KOPT-K1 (cell line): ENCODE measurements at regions not wholly inside any gene's neighbourhood (a gene's known extent, or its start where the extent isn't known, plus 50 kb on each side); places are given as distances from the start of the nearest gene placed in this dataset.
"Not testable (repeated sequence)": the region's sequence is repeated elsewhere in the genome, so short reads cannot be mapped to it uniquely, and the experiment has no call there.

Experiments used
- H3K27ac ChIP-seq: fragments of 200-600 bp; sonication (generic); 2 replicates; pipeline ENCODE4 v1.5.1; 2016; ENCODE audit warnings: antibody characterized with exemption, mild to moderate bottlenecking, low read depth, low read length; ENCODE audit not compliant: poor library complexity, severe bottlenecking
- H3K36me3 ChIP-seq: fragments of 200-600 bp; sonication (generic); 2 replicates; pipeline ENCODE4 v1.5.1; 2017; ENCODE audit warnings: antibody characterized with exemption, mild to moderate bottlenecking, low read length, moderate library complexity; ENCODE audit not compliant: insufficient read depth
- H3K9me3 ChIP-seq: fragments of 200-600 bp; sonication (generic); 2 replicates; pipeline ENCODE4 v1.5.1; 2017; ENCODE audit warnings: antibody characterized with exemption, low read length, mild to moderate bottlenecking; ENCODE audit not compliant: insufficient read depth, poor library complexity, severe bottlenecking

GRCh38 chr12:127503246-127503645 lies 763.7 kb upstream of the TMEM132C start:
- Histone ChIP-seq H3K27ac (no peak overlapping the region), H3K36me3 (no peaks in the 10 kb centered on the region), H3K9me3 (no peaks in the 10 kb centered on the region)

GRCh38 chr12:127503996-127504395 lies 763.0 kb upstream of the TMEM132C start:
- H3K36me3 ChIP-seq, H3K27ac ChIP-seq, H3K9me3 ChIP-seq: not testable (repeated sequence)

DNA sequence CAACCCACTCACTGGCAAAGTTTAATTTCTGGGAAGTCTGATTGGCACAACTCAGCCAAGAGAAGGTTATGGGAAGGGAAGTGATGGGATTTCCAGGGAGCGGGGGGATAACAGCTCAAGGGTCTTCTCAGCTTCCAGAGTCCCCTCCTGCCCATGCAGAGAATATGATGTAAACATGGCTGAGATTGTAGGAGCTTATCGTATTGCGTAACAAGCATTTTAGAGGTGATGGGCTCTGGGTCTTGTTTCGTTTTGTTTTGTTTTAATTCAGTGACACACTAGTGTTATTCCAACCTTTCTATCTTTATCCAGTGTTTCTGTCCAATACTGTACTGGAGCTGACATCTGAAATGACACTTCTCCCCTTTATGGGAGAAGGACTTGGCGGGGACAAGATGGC lies 762.1 kb upstream of the TMEM132C start:
- no peaks in the 10 kb centered on the region for H3K36me3 ChIP-seq
- H3K27ac ChIP-seq = no peak overlapping the region
- H3K9me3 ChIP-seq = no peaks in the 10 kb centered on the region

DNA sequence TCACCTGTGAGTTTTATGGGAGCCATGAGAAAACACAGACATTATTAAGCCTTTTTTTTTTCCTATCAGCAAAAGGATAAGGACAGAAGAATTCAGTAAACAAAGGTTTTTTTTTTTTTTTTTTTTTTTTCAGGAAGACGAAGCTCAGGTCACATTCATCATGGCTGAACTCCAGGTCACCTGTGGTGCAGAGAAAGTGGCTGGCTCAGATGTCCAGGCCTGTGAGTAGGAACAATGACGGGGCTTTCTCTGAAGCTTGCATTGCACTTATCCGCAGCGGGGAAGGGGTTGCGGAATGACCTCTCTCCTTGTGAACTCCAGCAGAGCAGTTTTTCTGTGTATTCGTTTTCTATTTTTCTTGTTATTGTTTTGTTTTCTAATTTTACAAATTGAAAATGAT lies 759.6 kb upstream of the TMEM132C start:
- H3K9me3 ChIP-seq = no peaks in the 10 kb centered on the region
- no peaks in the 10 kb centered on the region for H3K36me3 ChIP-seq
- H3K27ac ChIP-seq = no peak overlapping the region

GRCh38 chr12:127509066-127509778 lies 757.7 kb upstream of the TMEM132C start:
- Histone ChIP-seq H3K36me3 (no peaks in the 10 kb centered on the region), H3K27ac (no peak overlapping the region), H3K9me3 (no peaks in the 10 kb centered on the region)

DNA sequence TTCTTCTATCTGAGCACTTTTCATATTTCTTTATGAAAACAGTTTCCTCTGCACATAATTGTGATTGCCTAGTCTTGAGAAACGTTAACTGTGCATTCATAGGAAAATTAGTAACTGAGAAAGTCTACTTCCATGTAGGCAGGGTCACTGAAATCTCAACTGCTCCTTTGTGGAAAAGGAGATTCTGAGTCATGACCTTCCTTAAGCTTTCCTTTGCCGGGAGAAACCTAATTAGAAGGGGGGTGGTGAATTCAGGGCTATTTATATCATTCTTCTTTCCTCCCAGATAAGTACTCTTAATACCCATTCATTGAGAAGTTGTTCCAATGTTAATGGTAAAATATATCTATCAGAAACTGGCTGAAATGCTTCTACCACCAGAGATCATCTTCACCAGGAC lies 751.0 kb upstream of the TMEM132C start:
- H3K27ac ChIP-seq = no peak overlapping the region
- no peaks in the 10 kb centered on the region for H3K36me3 ChIP-seq
- H3K9me3 ChIP-seq = no peaks in the 10 kb centered on the region

GRCh38 chr12:127516467-127516866 lies 750.5 kb upstream of the TMEM132C start:
- Histone ChIP-seq H3K9me3 (no peaks in the 10 kb centered on the region), H3K27ac (no peak overlapping the region), H3K36me3 (no peaks in the 10 kb centered on the region)

DNA sequence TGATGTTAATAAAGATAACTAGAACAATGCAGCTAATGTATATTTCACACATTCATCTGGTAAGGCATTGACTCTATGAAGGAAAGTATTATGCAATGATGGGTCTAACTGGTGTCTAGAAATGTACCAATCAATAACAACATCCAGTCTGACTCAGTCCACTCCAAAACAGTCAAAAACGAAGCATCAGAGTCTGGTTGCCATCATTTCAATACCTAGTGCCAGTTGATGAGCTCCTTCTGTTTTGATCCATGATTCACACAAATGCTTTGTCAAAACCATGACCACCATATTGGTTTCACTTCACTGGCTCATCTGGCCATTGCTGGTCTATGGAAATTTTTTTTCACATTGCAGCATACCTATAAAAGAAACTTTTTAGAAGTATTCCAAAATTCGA lies 747.2 kb upstream of the TMEM132C start:
- H3K9me3 ChIP-seq = no peaks in the 10 kb centered on the region
- no peak overlapping the region for H3K27ac ChIP-seq
- no peaks in the 10 kb centered on the region for H3K36me3 ChIP-seq

GRCh38 chr12:127526925-127527324 lies 740.0 kb upstream of the TMEM132C start:
- Histone ChIP-seq H3K27ac (no peak overlapping the region), H3K36me3 (no peaks in the 10 kb centered on the region), H3K9me3 (no peaks in the 10 kb centered on the region)

GRCh38 chr12:127528551-127528950 lies 738.4 kb upstream of the TMEM132C start:
- no peak overlapping the region for H3K27ac ChIP-seq
- no peaks in the 10 kb centered on the region for H3K36me3 ChIP-seq
- no peaks in the 10 kb centered on the region for H3K9me3 ChIP-seq

- Histone ChIP-seq H3K9me3 (no peaks in the 10 kb centered on the region), H3K27ac (no peak overlapping the region), H3K36me3 (no peaks in the 10 kb centered on the region)
These were observed 735.4 kb upstream of the TMEM132C start for GRCh38 chr12:127531542-127531941.

- Histone ChIP-seq H3K36me3 (no peaks in the 10 kb centered on the region), H3K9me3 (no peaks in the 10 kb centered on the region), H3K27ac (no peak overlapping the region)
These were observed 733.6 kb upstream of the TMEM132C start for GRCh38 chr12:127533353-127533752.

- no peaks in the 10 kb centered on the region for H3K36me3 ChIP-seq
- no peak overlapping the region for H3K27ac ChIP-seq
- no peaks in the 10 kb centered on the region for H3K9me3 ChIP-seq
These were observed 730.0 kb upstream of the TMEM132C start for GRCh38 chr12:127536833-127537428.

- H3K36me3 ChIP-seq = no peaks in the 10 kb centered on the region
- H3K9me3 ChIP-seq = no peaks in the 10 kb centered on the region
- H3K27ac ChIP-seq = no peak overlapping the region
These were observed 728.7 kb upstream of the TMEM132C start for GRCh38 chr12:127538316-127538715.

GRCh38 chr12:127539226-127539858 lies 727.6 kb upstream of the TMEM132C start:
- no peaks in the 10 kb centered on the region for H3K36me3 ChIP-seq
- H3K9me3 ChIP-seq = no peaks in the 10 kb centered on the region
- H3K27ac ChIP-seq = no peak overlapping the region

DNA sequence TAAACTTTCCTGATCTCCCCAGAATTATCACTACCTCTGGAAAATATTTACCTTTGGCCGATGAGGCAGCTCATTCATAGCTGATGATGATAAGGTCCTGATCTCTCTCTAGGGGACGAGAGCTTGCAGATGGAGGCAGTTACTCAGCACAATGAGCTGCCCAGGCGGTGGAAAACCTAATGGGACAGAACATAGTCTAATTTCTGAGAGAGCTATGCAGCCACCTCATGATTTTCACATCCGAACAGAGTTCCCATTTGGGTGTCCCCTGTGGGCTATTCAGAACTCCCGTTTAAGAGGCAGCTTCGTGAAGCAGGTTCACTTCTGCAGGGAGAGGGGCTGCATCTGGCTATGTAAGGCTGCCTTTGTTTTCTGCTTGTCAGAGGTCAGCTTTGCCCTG lies 724.6 kb upstream of the TMEM132C start:
- no peaks in the 10 kb centered on the region for H3K36me3 ChIP-seq
- H3K9me3 ChIP-seq = no peaks in the 10 kb centered on the region
- H3K27ac ChIP-seq = no peak overlapping the region
